Mucosa of descending colon (tissue), 3 donors: ENCODE measurements at regions not wholly inside any gene's neighbourhood (a gene's known extent, or its start where the extent isn't known, plus 50 kb on each side); places are given as distances from the start of the nearest gene placed in this dataset.

Experiments
- ATAC-seq: fragments of 200-7000 bp; cut with Tn5 transposase; one replicate; pipeline ENCODE4 v1.9.1; 2020; ENCODE audit warnings: mild to moderate bottlenecking, moderate library complexity
- DNase-seq, 3 donors: peaks; one replicate each; pipeline ENCODE4 v3.0.0-alpha.2; 2020
- H3K36me3 ChIP-seq: fragments of 200-600 bp; one replicate; pipeline ENCODE4 v1.8.0; 2021; ENCODE audit warnings: low read depth, mild to moderate bottlenecking
- H3K4me1 ChIP-seq: fragments of 200-600 bp; one replicate; pipeline ENCODE4 v1.8.0; 2021; ENCODE audit warnings: low read depth, mild to moderate bottlenecking
- H3K4me3 ChIP-seq: fragments of 200-600 bp; one replicate; pipeline ENCODE4 v1.8.0; 2021; ENCODE audit warnings: mild to moderate bottlenecking
- H3K9me3 ChIP-seq: fragments of 200-600 bp; one replicate; pipeline ENCODE4 v1.8.0; 2021; ENCODE audit warnings: mild to moderate bottlenecking
- CTCF ChIP-seq: fragments of 200-600 bp; IDR thresholded peaks from one replicate; pipeline ENCODE4 v1.8.0; 2022; ENCODE audit warnings: antibody characterized with exemption, mild to moderate bottlenecking
- intact Hi-C, 2 donors: fragments of 100-400 bp; cut with DNase I in 1 of 2; cut with micrococcal nuclease in 1 of 2; formaldehyde crosslinking; loops; one replicate each; pipeline versions ENCODE4 v1.11.0 to v1.11.1; 2022; cut with DNase I, micrococcal nuclease
- donor health status: DM: no; HTN: no; CAD: no; lungs with moderate emphysema.
- donor health status: DM: no; HTN: no; CAD: no.
- donor health status: DM: no; HTN: yes; CAD: no.

- no peak for ATAC-seq
- intact Hi-C loops: no loop called here
- H3K4me3 ChIP-seq: no peak overlapping the region
- no peaks in the 10 kb centered on the region for H3K36me3 ChIP-seq
- no peak for DNase-seq
- H3K9me3 ChIP-seq: no peaks in the 10 kb centered on the region
- H3K4me1 ChIP-seq: no peaks in the 10 kb centered on the region
- no peak for TF ChIP-seq CTCF
These were observed 133.6 kb downstream of the NXPE2 start for GRCh38 chr11:114811971-114812370.

GRCh38 chr11:114812733-114813132 is 134.4 kb downstream of the NXPE2 start:
- intact Hi-C loops: no loop called here
- Histone ChIP-seq H3K4me3 (no peak overlapping the region), H3K4me1 (no peaks in the 10 kb centered on the region), H3K9me3 (no peaks in the 10 kb centered on the region), H3K36me3 (no peaks in the 10 kb centered on the region)
- DNase-seq (no peak), ATAC-seq (no peak)
- no peak for TF ChIP-seq CTCF

GRCh38 chr11:114813189-114813718 is 134.9 kb downstream of the NXPE2 start:
- ATAC-seq (no peak), DNase-seq (no peak)
- Histone ChIP-seq H3K36me3 (no peaks in the 10 kb centered on the region), H3K4me3 (no peak overlapping the region), H3K4me1 (no peaks in the 10 kb centered on the region), H3K9me3 (no peaks in the 10 kb centered on the region)
- intact Hi-C loops: no loop called here
- no peak for TF ChIP-seq CTCF

GRCh38 chr11:114815176-114815575 is 136.8 kb downstream of the NXPE2 start:
- no peak for DNase-seq
- intact Hi-C loops: no loop called here
- H3K4me3 ChIP-seq: no peak overlapping the region
- H3K9me3 ChIP-seq: no peaks in the 10 kb centered on the region
- no peaks in the 10 kb centered on the region for H3K36me3 ChIP-seq
- H3K4me1 ChIP-seq: no peaks in the 10 kb centered on the region
- no peak for TF ChIP-seq CTCF
- no peak for ATAC-seq

GRCh38 chr11:114815761-114816160 is 137.4 kb downstream of the NXPE2 start:
- DNase-seq (no peak), ATAC-seq (no peak)
- no peaks in the 10 kb centered on the region for H3K9me3 ChIP-seq
- no peaks in the 10 kb centered on the region for H3K36me3 ChIP-seq
- H3K4me1 ChIP-seq: no peaks in the 10 kb centered on the region
- intact Hi-C loops: no loop called here
- TF ChIP-seq CTCF: no peak
- no peak overlapping the region for H3K4me3 ChIP-seq

GRCh38 chr11:114816791-114817190 is 138.5 kb downstream of the NXPE2 start:
- Histone ChIP-seq H3K36me3 (no peaks in the 10 kb centered on the region), H3K9me3 (no peaks in the 10 kb centered on the region), H3K4me3 (no peak overlapping the region), H3K4me1 (no peaks in the 10 kb centered on the region)
- DNase-seq (no peak), ATAC-seq (no peak)
- TF ChIP-seq CTCF: no peak
- intact Hi-C loops: no loop called here
